GM12878 (cell line): ENCODE measurements at regions not wholly inside any gene's neighbourhood (a gene's known extent, or its start where the extent isn't known, plus 50 kb on each side); places are given as distances from the start of the nearest gene placed in this dataset.

ENCODE experiments used
- ATAC-seq: fragments of 200-7000 bp; cut with Tn5 transposase; 3 replicates; pipeline ENCODE4 v1.9.1; 2020; ENCODE audit warnings: mild to moderate bottlenecking, moderate library complexity
- BruUV-seq: library from RNA; stranded (reverse); fragments of 400-500 nt; replicated peaks from 2 replicates; lab custom pipeline; 2021; lab: Mats Ljungman, UMichigan
- CTCF ChIA-PET: fragments of 300-600 bp; sonication (Branson Sonifier 250); formaldehyde crosslinking; extraction: SDS; loops from one replicate; lab custom pipeline; 2021; ENCODE audit warnings: inconsistent platforms; lab: Yijun Ruan, JAX
- POLR2A ChIA-PET: fragments of 350-600 bp; formaldehyde crosslinking; extraction: SDS; loops from one replicate; lab custom pipeline; 2021; ENCODE audit warnings: inconsistent platforms; lab: Charles Lee
- RAD21 ChIA-PET: fragments of 300-600 bp; sonication (Branson Sonifier 250); formaldehyde crosslinking; loops from one replicate; lab custom pipeline; 2023; ENCODE audit warnings: antibody characterized with exemption; ENCODE audit not compliant: unreplicated experiment; lab: Charles Lee
- SMC1A ChIA-PET: fragments of 300-600 bp; sonication (Branson Sonifier 250); formaldehyde crosslinking; loops from one replicate; lab custom pipeline; 2023; ENCODE audit not compliant: unreplicated experiment, uncharacterized antibody; lab: Charles Lee
- DNase-seq: peaks from one replicate; pipeline ENCODE4 v3.0.0-alpha.2; 2011; ENCODE audit warnings: low read depth, low spot score
- FAIRE-seq: peaks from 3 replicates; lab custom pipeline; 2011; peaks lifted over from hg19 to GRCh38; lab: Jason Lieb, UNC
- H2AFZ ChIP-seq: 2 replicates; pipeline ENCODE4 v1.6.0; 2011; ENCODE audit warnings: low read depth, low read length, control low read depth; ENCODE audit not compliant: control insufficient read depth
- H3K27ac ChIP-seq: 2 replicates; pipeline ENCODE4 v1.5.1; 2011; ENCODE audit warnings: control low read depth; ENCODE audit not compliant: control insufficient read depth, insufficient read depth
- H3K27me3 ChIP-seq, 2 experiments: replicated peaks in 1 of 2; 2 replicates each; pipeline versions ENCODE4 v1.6.0 to v1.6.1; 2011; ENCODE audit warnings: low read length in 1 of 2; ENCODE audit not compliant: control insufficient read depth in 2 of 2, insufficient read depth in 2 of 2
- H3K36me3 ChIP-seq, 2 experiments: 2 replicates each; pipeline ENCODE4 v1.5.1; 2011; ENCODE audit warnings: low read length in 1 of 2; ENCODE audit not compliant: control insufficient read depth in 2 of 2, insufficient read depth in 2 of 2
- H3K4me1 ChIP-seq: 2 replicates; pipeline ENCODE4 v1.6.1; 2011; ENCODE audit warnings: mild to moderate bottlenecking, low read length, moderate library complexity, mixed read lengths; ENCODE audit not compliant: control insufficient read depth, insufficient read depth
- H3K4me2 ChIP-seq: 2 replicates; pipeline ENCODE4 v1.6.0; 2011; ENCODE audit warnings: control low read depth; ENCODE audit not compliant: control insufficient read depth, insufficient read depth
- H3K4me3 ChIP-seq: fragments of 200-600 bp; sonication (generic); 2 replicates; pipeline ENCODE4 v1.5.1; 2016
- H3K79me2 ChIP-seq: 2 replicates; pipeline ENCODE4 v1.6.0; 2011; ENCODE audit warnings: low read length; ENCODE audit not compliant: control insufficient read depth, insufficient read depth
- H3K9ac ChIP-seq: 2 replicates; pipeline ENCODE4 v1.8.0; 2011; ENCODE audit warnings: low read length, control low read depth, mixed read lengths; ENCODE audit not compliant: control insufficient read depth, insufficient read depth
- H3K9me3 ChIP-seq: replicated peaks from 3 replicates; pipeline ENCODE4 v1.5.1; 2011; ENCODE audit warnings: mild to moderate bottlenecking, low read length; ENCODE audit not compliant: control insufficient read depth, insufficient read depth
- H4K20me1 ChIP-seq: 2 replicates; pipeline ENCODE4 v1.6.0; 2011; ENCODE audit not compliant: control insufficient read depth, insufficient read depth
- BMI1 ChIP-seq: fragments of 450-650 bp; IDR thresholded peaks from 2 replicates; pipeline ENCODE4 v1.6.1; 2016; ENCODE audit warnings: mild to moderate bottlenecking, moderate library complexity, borderline replicate concordance
- FOS ChIP-seq: IDR thresholded peaks from 3 replicates; pipeline ENCODE4 v1.6.1; 2011; ENCODE audit warnings: borderline replicate concordance; ENCODE audit not compliant: insufficient read length; ENCODE audit errors: extremely low read depth
- FOXK2 ChIP-seq: fragments of 450-650 bp; IDR thresholded peaks from 2 replicates; pipeline ENCODE4 v1.6.1; 2017; ENCODE audit warnings: mild to moderate bottlenecking, moderate library complexity
- HDGF ChIP-seq: fragments of 450-650 bp; IDR thresholded peaks from 2 replicates; pipeline ENCODE4 v1.6.1; 2016; ENCODE audit warnings: antibody characterized with exemption
- JUNB ChIP-seq: IDR thresholded peaks from 2 replicates; pipeline ENCODE4 v1.6.1; 2016; ENCODE audit warnings: antibody characterized with exemption, mild to moderate bottlenecking
- MEF2A ChIP-seq: IDR thresholded peaks from 2 replicates; pipeline ENCODE4 v1.6.1; 2011; ENCODE audit warnings: low read depth, mild to moderate bottlenecking, low read length, moderate library complexity; ENCODE audit not compliant: insufficient read depth
- MTA3 ChIP-seq: IDR thresholded peaks from 2 replicates; pipeline ENCODE4 v1.6.1; 2012; ENCODE audit warnings: low read length, inconsistent platforms, borderline replicate concordance
- NFIC ChIP-seq: IDR thresholded peaks from 2 replicates; pipeline ENCODE4 v1.6.1; 2012; ENCODE audit warnings: low read depth, mild to moderate bottlenecking, inconsistent platforms, low read length, moderate library complexity
- ZNF24 ChIP-seq: fragments of 450-650 bp; IDR thresholded peaks from 2 replicates; pipeline ENCODE4 v1.6.1; 2017; ENCODE audit warnings: antibody characterized with exemption, mild to moderate bottlenecking
- WGBS: methylation state at CpG from one replicate; pipeline ENCODE4 v1.1.6; 2016; ENCODE audit warnings: low lambda C conversion rate; ENCODE audit not compliant: insufficient replicate concordance, insufficient coverage; ENCODE audit errors: missing lambda C conversion rate; 5-methylcytosine and 5-hydroxymethylcytosine counted together
- in situ Hi-C: fragments of 300-500 bp; cut with MboI; formaldehyde crosslinking; loops from 9 replicates; pipeline ENCODE4 v1.14.3; 2018; ENCODE audit warnings: mixed read lengths
- intact Hi-C: fragments of 100-400 bp; cut with micrococcal nuclease; formaldehyde crosslinking; loops from one replicate; pipeline ENCODE4 v1.14.2; 2022; ENCODE audit not compliant: unreplicated experiment
- TF ChIP-seq, protein P1 (sequence below): IDR thresholded peaks from 2 replicates; pipeline ENCODE4 v1.6.1; 2012; ENCODE audit warnings: low read depth, low read length, improper control_type of control experiment
- TF ChIP-seq, protein P2 (sequence below): IDR thresholded peaks from 2 replicates; pipeline ENCODE4 v1.6.1; 2011; ENCODE audit warnings: borderline replicate concordance, low read depth, mild to moderate bottlenecking, moderate library complexity, mixed read lengths, low read length; ENCODE audit not compliant: insufficient read depth; ENCODE audit errors: extremely low read length
- TF ChIP-seq, protein P3 (sequence below): fragments of 450-650 bp; IDR thresholded peaks from 2 replicates; pipeline ENCODE4 v1.6.1; 2017; ENCODE audit warnings: mild to moderate bottlenecking, low read depth, inconsistent platforms; ENCODE audit not compliant: poor library complexity, severe bottlenecking

DNA sequence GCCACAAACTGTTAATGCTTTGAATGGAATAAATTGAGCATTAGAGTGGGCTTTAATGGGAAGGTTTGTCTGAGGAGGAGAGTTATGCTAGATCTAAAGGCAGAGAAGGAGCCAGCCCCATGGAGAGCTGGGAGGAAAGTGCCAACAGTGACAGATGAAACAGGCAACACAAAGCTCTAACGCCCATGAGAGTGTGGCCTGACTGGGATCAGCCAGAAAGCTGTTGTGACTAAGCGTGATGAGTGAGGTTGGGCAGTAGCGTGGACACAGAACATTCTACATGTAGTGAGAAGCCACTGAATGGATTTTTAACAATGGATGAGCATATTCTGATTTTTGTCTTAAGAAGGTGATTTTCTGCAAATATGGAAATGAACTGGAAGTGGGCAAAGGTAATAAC, 185.3 kb upstream of the SIX2 start:
- H3K27ac ChIP-seq: no peak overlapping the region
- TF ChIP-seq, protein P1, sequence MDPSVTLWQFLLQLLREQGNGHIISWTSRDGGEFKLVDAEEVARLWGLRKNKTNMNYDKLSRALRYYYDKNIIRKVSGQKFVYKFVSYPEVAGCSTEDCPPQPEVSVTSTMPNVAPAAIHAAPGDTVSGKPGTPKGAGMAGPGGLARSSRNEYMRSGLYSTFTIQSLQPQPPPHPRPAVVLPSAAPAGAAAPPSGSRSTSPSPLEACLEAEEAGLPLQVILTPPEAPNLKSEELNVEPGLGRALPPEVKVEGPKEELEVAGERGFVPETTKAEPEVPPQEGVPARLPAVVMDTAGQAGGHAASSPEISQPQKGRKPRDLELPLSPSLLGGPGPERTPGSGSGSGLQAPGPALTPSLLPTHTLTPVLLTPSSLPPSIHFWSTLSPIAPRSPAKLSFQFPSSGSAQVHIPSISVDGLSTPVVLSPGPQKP: no peak
- TF ChIP-seq NFIC: no peak
- TF ChIP-seq, protein P2, sequence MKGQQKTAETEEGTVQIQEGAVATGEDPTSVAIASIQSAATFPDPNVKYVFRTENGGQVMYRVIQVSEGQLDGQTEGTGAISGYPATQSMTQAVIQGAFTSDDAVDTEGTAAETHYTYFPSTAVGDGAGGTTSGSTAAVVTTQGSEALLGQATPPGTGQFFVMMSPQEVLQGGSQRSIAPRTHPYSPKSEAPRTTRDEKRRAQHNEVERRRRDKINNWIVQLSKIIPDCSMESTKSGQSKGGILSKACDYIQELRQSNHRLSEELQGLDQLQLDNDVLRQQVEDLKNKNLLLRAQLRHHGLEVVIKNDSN: no peak
- no peak for TF ChIP-seq HDGF
- TF ChIP-seq MTA3: no peak
- no peak for TF ChIP-seq MEF2A
- TF ChIP-seq JUNB: no peak
- TF ChIP-seq FOXK2: no peak
- TF ChIP-seq ZNF24: no peak
- TF ChIP-seq FOS: no peak
- TF ChIP-seq BMI1: no peak
- TF ChIP-seq, protein P3, sequence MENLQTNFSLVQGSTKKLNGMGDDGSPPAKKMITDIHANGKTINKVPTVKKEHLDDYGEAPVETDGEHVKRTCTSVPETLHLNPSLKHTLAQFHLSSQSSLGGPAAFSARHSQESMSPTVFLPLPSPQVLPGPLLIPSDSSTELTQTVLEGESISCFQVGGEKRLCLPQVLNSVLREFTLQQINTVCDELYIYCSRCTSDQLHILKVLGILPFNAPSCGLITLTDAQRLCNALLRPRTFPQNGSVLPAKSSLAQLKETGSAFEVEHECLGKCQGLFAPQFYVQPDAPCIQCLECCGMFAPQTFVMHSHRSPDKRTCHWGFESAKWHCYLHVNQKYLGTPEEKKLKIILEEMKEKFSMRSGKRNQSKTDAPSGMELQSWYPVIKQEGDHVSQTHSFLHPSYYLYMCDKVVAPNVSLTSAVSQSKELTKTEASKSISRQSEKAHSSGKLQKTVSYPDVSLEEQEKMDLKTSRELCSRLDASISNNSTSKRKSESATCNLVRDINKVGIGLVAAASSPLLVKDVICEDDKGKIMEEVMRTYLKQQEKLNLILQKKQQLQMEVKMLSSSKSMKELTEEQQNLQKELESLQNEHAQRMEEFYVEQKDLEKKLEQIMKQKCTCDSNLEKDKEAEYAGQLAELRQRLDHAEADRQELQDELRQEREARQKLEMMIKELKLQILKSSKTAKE: no peak
- FAIRE-seq (no peak), DNase-seq (no peak), ATAC-seq (no peak)
- BruUV-seq: no TSS peak
- ChIA-PET SMC1A (no interaction called here), CTCF (no interaction called here), RAD21 (no interaction called here), POLR2A (no interaction called here)
- in situ Hi-C loops: no loop called here
- WGBS: 51% methylated on average over 3 of the region's 3 CpGs
- H3K9me3 ChIP-seq: no peaks in the 10 kb centered on the region
- H3K4me3 ChIP-seq: no peak overlapping the region
- intact Hi-C loops: no loop called here
- H3K36me3 ChIP-seq: no peaks in the 10 kb centered on the region
- no peaks in the 10 kb centered on the region for H3K4me1 ChIP-seq
- H2AFZ ChIP-seq: no peak overlapping the region
- H3K79me2 ChIP-seq: no peaks in the 10 kb centered on the region
- H3K27me3 ChIP-seq: no peaks in the 10 kb centered on the region; a peak in 1 of 4 replicates
- H4K20me1 ChIP-seq: no peaks in the 10 kb centered on the region
- no peak overlapping the region for H3K4me2 ChIP-seq
- H3K9ac ChIP-seq: no peak overlapping the region
